GM12891 (cell line): ENCODE measurements at regions not wholly inside any gene's neighbourhood (a gene's known extent, or its start where the extent isn't known, plus 50 kb on each side); places are given as distances from the start of the nearest gene placed in this dataset.

ENCODE experiments used
- PAX5 ChIP-seq: IDR thresholded peaks from 2 replicates; pipeline ENCODE4 v1.6.1; 2011; ENCODE audit warnings: low read length, moderate library complexity, mild to moderate bottlenecking; ENCODE audit not compliant: insufficient read depth, severe bottlenecking
- POLR2A ChIP-seq: IDR thresholded peaks from 2 replicates; pipeline ENCODE4 v1.6.1; 2011; ENCODE audit warnings: low read depth, low read length, control low read depth
- POLR2AphosphoS5 ChIP-seq: IDR thresholded peaks from 2 replicates; pipeline ENCODE4 v1.6.1; 2011; ENCODE audit warnings: low read depth, low read length, control low read depth
- SPI1 ChIP-seq: IDR thresholded peaks from 2 replicates; pipeline ENCODE4 v1.6.1; 2011; ENCODE audit warnings: low read depth, low read length, control low read depth
- TAF1 ChIP-seq: IDR thresholded peaks from 2 replicates; pipeline ENCODE4 v1.6.1; 2011; ENCODE audit warnings: low read depth, low read length, control low read depth

DNA sequence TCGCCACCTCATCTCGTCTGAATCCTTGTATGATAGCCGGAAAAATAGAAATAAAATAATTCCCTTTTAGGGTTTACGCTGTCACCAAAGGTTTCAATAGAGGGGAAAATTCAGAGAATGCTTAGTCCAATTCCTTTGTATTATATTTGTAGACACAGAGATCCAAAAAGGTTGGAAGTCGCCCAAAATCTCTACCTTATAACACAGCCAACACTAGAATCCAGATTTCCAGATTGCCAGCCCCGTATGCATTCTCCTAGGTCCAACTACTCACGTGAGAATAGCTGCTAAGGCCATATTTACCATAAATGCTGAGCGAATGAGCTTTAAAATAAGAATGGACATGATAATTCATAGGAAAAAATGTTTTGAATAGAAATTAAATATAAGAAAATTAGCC, 124.5 kb downstream of the KCNK1 start:
- no peak for TF ChIP-seq POLR2A
- TF ChIP-seq TAF1: no peak
- TF ChIP-seq SPI1: no peak
- TF ChIP-seq POLR2AphosphoS5: no peak
- no peak for TF ChIP-seq PAX5
